Omental fat pad (tissue), 3 donors: ENCODE measurements at regions not wholly inside any gene's neighbourhood (a gene's known extent, or its start where the extent isn't known, plus 50 kb on each side); places are given as distances from the start of the nearest gene placed in this dataset.

Experiments
- ATAC-seq: fragments of 150-250 bp; one replicate; pipeline ENCODE4 v1.9.1; 2016; ENCODE audit warnings: mild to moderate bottlenecking, moderate library complexity; ENCODE audit not compliant: low FRiP score
- DNase-seq: peaks from one replicate; pipeline ENCODE4 v3.0.0-alpha.2; 2019; ENCODE audit warnings: low spot score
- TF ChIP-seq, protein P1 (sequence below), 3 donors: fragments of 450-650 bp; IDR thresholded peaks; one replicate each; pipeline ENCODE4 v1.5.1; 2016 to 2017; ENCODE audit warnings: antibody characterized with exemption in 3 of 3, mild to moderate bottlenecking in 3 of 3, moderate library complexity in 2 of 3

DNA sequence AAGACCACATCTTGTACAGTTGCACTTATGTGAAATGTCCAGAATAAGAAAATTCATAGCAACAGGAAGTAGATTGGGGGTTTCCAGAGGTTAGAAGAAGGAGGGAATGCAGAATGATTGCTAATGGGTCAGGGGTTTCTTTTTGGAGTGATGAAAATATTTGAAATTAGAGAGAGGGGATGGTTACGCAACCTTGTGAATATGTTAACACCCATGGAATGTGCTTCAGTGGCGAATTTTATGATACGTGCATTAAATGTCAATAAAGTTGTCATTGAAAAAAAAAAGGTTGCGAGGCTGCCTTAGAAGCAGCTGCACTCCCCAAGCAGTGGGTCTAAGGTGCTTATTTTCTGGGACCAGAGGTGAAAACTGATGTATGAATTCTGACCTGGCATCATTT is 64.4 kb upstream of the SUB1 start:
- TF ChIP-seq, protein P1, sequence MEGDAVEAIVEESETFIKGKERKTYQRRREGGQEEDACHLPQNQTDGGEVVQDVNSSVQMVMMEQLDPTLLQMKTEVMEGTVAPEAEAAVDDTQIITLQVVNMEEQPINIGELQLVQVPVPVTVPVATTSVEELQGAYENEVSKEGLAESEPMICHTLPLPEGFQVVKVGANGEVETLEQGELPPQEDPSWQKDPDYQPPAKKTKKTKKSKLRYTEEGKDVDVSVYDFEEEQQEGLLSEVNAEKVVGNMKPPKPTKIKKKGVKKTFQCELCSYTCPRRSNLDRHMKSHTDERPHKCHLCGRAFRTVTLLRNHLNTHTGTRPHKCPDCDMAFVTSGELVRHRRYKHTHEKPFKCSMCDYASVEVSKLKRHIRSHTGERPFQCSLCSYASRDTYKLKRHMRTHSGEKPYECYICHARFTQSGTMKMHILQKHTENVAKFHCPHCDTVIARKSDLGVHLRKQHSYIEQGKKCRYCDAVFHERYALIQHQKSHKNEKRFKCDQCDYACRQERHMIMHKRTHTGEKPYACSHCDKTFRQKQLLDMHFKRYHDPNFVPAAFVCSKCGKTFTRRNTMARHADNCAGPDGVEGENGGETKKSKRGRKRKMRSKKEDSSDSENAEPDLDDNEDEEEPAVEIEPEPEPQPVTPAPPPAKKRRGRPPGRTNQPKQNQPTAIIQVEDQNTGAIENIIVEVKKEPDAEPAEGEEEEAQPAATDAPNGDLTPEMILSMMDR (IDR thresholded peaks at IDR 0.05), result no peak
- DNase-seq, result no peak
- ATAC-seq, result no peak

DNA sequence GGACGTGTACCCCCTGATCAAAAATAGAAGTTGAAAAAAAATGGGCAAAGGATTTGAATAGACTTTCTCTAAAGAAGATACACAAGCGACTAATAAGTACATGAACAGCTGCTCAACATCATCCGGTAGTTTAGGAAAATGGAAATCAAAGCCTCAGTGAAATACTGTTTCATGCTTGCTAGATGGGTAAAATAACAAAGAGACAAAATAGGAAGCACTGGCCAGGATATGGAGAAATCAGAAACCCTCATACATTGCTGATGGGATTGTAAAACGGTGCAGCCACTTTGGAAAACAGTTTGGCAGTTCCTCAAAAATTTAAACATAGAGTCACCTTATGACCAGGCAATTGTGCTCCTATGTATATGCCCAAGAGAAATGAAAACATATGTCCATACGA is 65.0 kb upstream of the SUB1 start:
- DNase-seq, result no peak

DNA sequence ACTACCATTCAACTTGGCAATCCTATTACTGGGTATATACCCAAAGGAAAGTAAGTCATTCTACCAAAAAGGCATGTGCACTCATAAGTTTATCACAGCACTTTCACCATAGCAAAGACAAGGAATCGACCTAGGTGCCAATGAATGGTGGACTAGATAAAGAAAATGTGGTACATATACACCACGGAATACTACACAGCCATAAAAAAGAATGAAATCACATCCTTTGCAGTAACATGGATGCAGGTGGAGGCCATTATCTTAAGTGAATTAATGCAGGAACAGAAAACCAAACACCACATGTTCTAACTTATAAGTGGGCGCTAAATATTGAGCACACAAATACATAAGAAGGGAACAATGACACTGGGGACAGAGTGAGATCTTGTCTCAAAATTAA is 65.8 kb upstream of the SUB1 start:
- DNase-seq, result no peak
- TF ChIP-seq, protein P1 (IDR thresholded peaks at IDR 0.05), result no peak
- ATAC-seq, result no peak

More for the DNA sequence above, 65.0 kb upstream of the SUB1 start:
- TF ChIP-seq, protein P1 (IDR thresholded peaks at IDR 0.05), result no peak
- no peak for ATAC-seq

DNA sequence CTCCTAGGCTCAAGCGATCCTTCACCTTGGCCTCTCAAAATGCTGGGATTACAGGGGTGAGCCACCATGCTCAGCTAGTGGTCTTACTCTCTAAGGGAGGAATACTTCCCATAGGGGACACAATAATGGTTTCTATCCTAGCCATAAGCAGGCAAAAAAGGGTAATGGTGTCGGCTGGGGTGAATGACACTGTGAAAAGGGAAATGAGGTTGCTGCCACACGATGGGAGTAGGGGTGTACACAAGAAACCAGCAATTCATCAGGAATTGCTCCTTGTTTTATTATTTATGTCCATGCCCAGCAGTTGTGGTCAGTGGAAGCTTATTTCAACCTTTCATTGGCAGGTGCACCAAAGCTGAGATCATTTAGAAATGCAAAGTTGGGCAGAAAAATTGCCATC is 70.3 kb upstream of the ZFR start:
- ATAC-seq (no peak), DNase-seq (no peak)
- TF ChIP-seq, protein P1 (IDR thresholded peaks at IDR 0.05), result no peak

DNA sequence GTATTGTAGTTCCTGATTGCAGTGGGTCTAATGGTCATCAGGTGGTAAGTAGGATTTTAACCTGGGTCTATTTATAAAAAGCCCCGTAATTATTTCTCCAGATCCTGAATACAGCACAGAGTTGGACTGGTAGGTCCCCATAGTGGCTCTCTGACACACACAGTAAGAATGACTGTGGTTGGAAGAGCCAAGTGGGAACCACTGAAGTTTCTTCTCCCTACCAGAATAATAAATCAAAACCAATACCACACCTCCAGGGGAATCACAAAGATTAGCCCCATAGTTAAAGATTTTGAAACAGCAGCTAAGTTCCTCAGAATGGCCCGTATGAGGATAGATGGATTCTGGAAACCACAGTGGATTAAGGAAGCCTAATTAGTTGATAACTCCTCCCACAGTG is 68.4 kb upstream of the ZFR start:
- ATAC-seq (no peak), DNase-seq (no peak)
- TF ChIP-seq, protein P1 (IDR thresholded peaks at IDR 0.05), result no peak

DNA sequence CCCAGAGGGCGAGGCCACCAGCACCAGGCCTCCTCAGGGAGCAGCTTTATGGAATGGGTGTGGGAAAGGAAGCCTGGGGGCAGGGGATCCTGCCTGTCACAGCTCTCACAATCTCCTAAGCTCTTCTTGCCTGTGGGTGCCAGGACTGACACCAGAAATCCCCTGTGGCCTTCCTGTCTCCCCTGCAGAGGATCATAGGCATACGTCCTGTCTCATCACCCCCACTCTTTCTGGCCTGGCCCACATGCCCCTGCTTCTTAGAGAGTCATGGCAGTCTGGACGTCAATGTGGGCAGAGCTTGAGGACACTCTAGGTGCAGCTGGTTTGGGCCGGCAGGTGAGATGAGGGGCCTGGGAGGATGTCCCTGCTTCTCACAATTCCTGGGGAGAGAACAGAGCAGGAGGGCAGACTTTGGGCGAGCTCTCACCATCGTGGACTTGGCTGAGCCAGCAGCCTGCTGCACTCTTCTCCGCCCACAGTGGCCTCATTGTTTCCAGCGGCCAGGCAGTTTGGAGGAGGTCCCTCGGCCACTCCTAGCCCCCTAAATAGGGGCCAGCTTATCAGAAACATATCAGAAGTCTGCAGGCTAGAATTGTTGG is 67.3 kb upstream of the ZFR start:
- no peak for DNase-seq
- no peak for ATAC-seq
- TF ChIP-seq, protein P1 (IDR thresholded peaks at IDR 0.05), result no peak

DNA sequence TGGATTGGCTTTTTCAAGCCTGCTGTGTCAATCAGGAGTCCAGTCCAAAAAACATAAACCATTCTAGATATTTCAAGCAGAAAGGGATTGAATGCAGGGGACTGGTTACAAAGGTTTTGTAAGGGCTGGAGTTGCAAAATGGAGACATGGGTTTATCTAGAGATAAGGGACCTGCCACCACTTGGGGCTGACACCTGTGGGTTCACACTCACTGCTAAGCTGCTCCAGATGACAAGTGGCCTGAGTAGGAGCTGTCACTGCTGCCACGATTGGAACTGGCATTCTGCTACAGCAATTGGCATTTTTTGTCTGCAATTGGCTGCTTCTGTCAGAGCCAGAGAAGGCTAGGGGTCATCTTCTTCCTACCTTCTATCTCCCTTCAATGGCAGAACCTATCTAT is 66.3 kb upstream of the ZFR start:
- TF ChIP-seq, protein P1 (IDR thresholded peaks at IDR 0.05), result no peak
- no peak for ATAC-seq
- DNase-seq, result no peak
